Chondrocyte (in vitro differentiated cells): ENCODE measurements at regions not wholly inside any gene's neighbourhood (a gene's known extent, or its start where the extent isn't known, plus 50 kb on each side); places are given as distances from the start of the nearest gene placed in this dataset.
"Not testable (repeated sequence)": the region's sequence is repeated elsewhere in the genome, so short reads cannot be mapped to it uniquely, and the experiment has no call there.

Experiments
- DNase-seq: peaks from one replicate; pipeline ENCODE4 v3.0.0; 2021; ENCODE audit warnings: mixed read lengths, low spot score
- H3K27ac Mint-ChIP-seq: one replicate; pipeline ENCODE4 v1.8.0; 2021; ENCODE audit warnings: mild to moderate bottlenecking, moderate library complexity, mixed read lengths; ENCODE audit not compliant: unreplicated experiment
- H3K27me3 Mint-ChIP-seq: 2 replicates; pipeline ENCODE4 v1.8.0; 2021; ENCODE audit warnings: low read depth, mixed read lengths
- H3K36me3 Mint-ChIP-seq: 2 replicates; pipeline ENCODE4 v1.8.0; 2021; ENCODE audit warnings: low read depth, mixed read lengths
- H3K4me1 Mint-ChIP-seq: 2 replicates; pipeline ENCODE4 v1.8.0; 2021; ENCODE audit warnings: low read depth, mild to moderate bottlenecking, mixed read lengths
- H3K4me3 Mint-ChIP-seq: one replicate; pipeline ENCODE4 v1.8.0; 2021; ENCODE audit warnings: mild to moderate bottlenecking, moderate library complexity, mixed read lengths; ENCODE audit not compliant: unreplicated experiment
- H3K9me3 Mint-ChIP-seq: 2 replicates; pipeline ENCODE4 v1.8.0; 2021; ENCODE audit warnings: low read depth, mixed read lengths
- CTCF ChIP-seq: fragments of 200-600 bp; sonication (generic); IDR thresholded peaks from 2 replicates; pipeline ENCODE4 v1.5.0; 2021; ENCODE audit warnings: antibody characterized with exemption, mild to moderate bottlenecking, moderate library complexity

GRCh38 chr5:124511791-124512190, 234.6 kb downstream of the ZNF608 start:
- DNase-seq, result no peak
- Mint-ChIP-seq H3K27ac (no peak overlapping the region), H3K4me1 (peaks cover 16% of the 10 kb centered on the region), H3K27me3 (peaks cover 8% of the 10 kb centered on the region), H3K36me3 (no peaks in the 10 kb centered on the region), H3K9me3 (no peaks in the 10 kb centered on the region), H3K4me3 (no peak overlapping the region)
- TF ChIP-seq CTCF, result no peak

- Mint-ChIP-seq H3K36me3 (no peaks in the 10 kb centered on the region), H3K9me3 (no peaks in the 10 kb centered on the region), H3K4me1 (peaks cover 7% of the 10 kb centered on the region), H3K27me3 (peaks cover 8% of the 10 kb centered on the region), H3K4me3 (no peak overlapping the region), H3K27ac (no peak overlapping the region)
- no peak for TF ChIP-seq CTCF
- DNase-seq, result no peak
These were observed 238.8 kb downstream of the ZNF608 start for GRCh38 chr5:124507688-124508087.

GRCh38 chr5:124504081-124504916, 242.1 kb downstream of the ZNF608 start:
- Mint-ChIP-seq H3K4me3 (no peak overlapping the region), H3K9me3 (no peaks in the 10 kb centered on the region), H3K36me3 (no peaks in the 10 kb centered on the region), H3K27ac (no peak overlapping the region), H3K27me3 (no peaks in the 10 kb centered on the region), H3K4me1 (peaks cover 7% of the 10 kb centered on the region)
- no peak for TF ChIP-seq CTCF
- DNase-seq, result no peak

GRCh38 chr5:124502551-124502950, 243.9 kb downstream of the ZNF608 start:
- Mint-ChIP-seq H3K27me3 (no peaks in the 10 kb centered on the region), H3K27ac (no peak overlapping the region)
- TF ChIP-seq CTCF, result no peak

GRCh38 chr5:124499818-124500217, 246.6 kb downstream of the ZNF608 start:
- not testable (repeated sequence) for H3K36me3 Mint-ChIP-seq, H3K9me3 Mint-ChIP-seq, H3K4me3 Mint-ChIP-seq, H3K27ac Mint-ChIP-seq, H3K4me1 Mint-ChIP-seq, H3K27me3 Mint-ChIP-seq, DNase-seq

More at GRCh38 chr5:124502551-124502950, 243.9 kb downstream of the ZNF608 start:
- Mint-ChIP-seq H3K4me1 (peaks cover 7% of the 10 kb centered on the region), H3K9me3 (no peaks in the 10 kb centered on the region), H3K36me3 (no peaks in the 10 kb centered on the region), H3K4me3 (no peak overlapping the region)
- no peak for DNase-seq

- DNase-seq, H3K36me3 Mint-ChIP-seq, H3K4me1 Mint-ChIP-seq, H3K4me3 Mint-ChIP-seq, H3K27ac Mint-ChIP-seq, H3K27me3 Mint-ChIP-seq, H3K9me3 Mint-ChIP-seq: not testable (repeated sequence)
These were observed 249.5 kb downstream of the ZNF608 start for GRCh38 chr5:124496968-124497367.
